ENCODE measurements at regions not wholly inside any gene's neighbourhood (a gene's known extent, or its start where the extent isn't known, plus 50 kb on each side); places are given as distances from the start of the nearest gene placed in this dataset.

- Histone ChIP-seq H3K9me3 (no peaks in the 10 kb centered on the region), H3K27ac (no peak overlapping the region), H3K27me3 (no peaks in the 10 kb centered on the region), H3K4me1 (no peaks in the 10 kb centered on the region), H3K36me3 (no peaks in the 10 kb centered on the region), H3K4me3 (no peak overlapping the region)
- TF ChIP-seq, protein P1, sequence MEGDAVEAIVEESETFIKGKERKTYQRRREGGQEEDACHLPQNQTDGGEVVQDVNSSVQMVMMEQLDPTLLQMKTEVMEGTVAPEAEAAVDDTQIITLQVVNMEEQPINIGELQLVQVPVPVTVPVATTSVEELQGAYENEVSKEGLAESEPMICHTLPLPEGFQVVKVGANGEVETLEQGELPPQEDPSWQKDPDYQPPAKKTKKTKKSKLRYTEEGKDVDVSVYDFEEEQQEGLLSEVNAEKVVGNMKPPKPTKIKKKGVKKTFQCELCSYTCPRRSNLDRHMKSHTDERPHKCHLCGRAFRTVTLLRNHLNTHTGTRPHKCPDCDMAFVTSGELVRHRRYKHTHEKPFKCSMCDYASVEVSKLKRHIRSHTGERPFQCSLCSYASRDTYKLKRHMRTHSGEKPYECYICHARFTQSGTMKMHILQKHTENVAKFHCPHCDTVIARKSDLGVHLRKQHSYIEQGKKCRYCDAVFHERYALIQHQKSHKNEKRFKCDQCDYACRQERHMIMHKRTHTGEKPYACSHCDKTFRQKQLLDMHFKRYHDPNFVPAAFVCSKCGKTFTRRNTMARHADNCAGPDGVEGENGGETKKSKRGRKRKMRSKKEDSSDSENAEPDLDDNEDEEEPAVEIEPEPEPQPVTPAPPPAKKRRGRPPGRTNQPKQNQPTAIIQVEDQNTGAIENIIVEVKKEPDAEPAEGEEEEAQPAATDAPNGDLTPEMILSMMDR (IDR thresholded peaks at IDR 0.05): no peak
- DNase-seq (no peak), ATAC-seq (no peak)
- intact Hi-C loops (cut with DNase I): no loop called here
- 37 to 40% methylated on average over 4 of the region's 4 CpGs for WGBS, 2 donors
Measured at GRCh38 chr3:135310317-135310716, 515.3 kb downstream of the EPHB1 start.

DNA sequence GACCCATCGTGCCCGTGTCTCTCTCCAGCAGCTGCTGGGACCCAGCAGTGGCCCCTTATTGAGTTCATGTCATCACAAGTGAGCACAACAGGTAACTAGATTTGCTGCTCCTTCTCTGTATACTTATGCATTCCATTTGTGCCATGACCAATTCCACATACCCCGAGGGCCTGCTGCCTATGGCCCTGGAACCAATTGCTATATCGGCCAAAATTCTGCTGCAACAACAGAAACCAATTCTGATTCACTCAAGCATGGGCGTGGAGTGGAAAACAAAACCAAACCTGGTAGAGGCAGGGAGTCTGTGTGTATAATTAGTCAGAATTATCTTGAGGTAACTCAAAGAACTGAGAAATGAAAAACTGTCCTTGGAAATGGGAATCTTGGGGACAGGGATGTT lies 516.6 kb downstream of the EPHB1 start:
- no peak overlapping the region for H3K27ac ChIP-seq
- 75 to 78% methylated on average over 5 of the region's 5 CpGs for WGBS, 2 donors
- H3K27me3 ChIP-seq: no peaks in the 10 kb centered on the region
- no peaks in the 10 kb centered on the region for H3K36me3 ChIP-seq
- no peak overlapping the region for H3K4me3 ChIP-seq
- TF ChIP-seq, protein P1 (IDR thresholded peaks at IDR 0.05): no peak
- intact Hi-C loops (cut with DNase I): no loop called here
- no peaks in the 10 kb centered on the region for H3K4me1 ChIP-seq
- H3K9me3 ChIP-seq: no peaks in the 10 kb centered on the region
- no peak for ATAC-seq
- no peak for DNase-seq

- Histone ChIP-seq H3K4me3 (no peak overlapping the region), H3K36me3 (no peaks in the 10 kb centered on the region), H3K4me1 (no peaks in the 10 kb centered on the region), H3K27ac (no peak overlapping the region), H3K9me3 (no peaks in the 10 kb centered on the region), H3K27me3 (no peaks in the 10 kb centered on the region)
- intact Hi-C loops (cut with DNase I): no loop called here
- no peak for ATAC-seq
- 89 to 97% methylated on average over 1 of the region's 1 CpG for WGBS, 2 donors
- TF ChIP-seq, protein P1 (IDR thresholded peaks at IDR 0.05): no peak
- no peak for DNase-seq
Measured at GRCh38 chr3:135314237-135314636, 519.2 kb downstream of the EPHB1 start.

DNA sequence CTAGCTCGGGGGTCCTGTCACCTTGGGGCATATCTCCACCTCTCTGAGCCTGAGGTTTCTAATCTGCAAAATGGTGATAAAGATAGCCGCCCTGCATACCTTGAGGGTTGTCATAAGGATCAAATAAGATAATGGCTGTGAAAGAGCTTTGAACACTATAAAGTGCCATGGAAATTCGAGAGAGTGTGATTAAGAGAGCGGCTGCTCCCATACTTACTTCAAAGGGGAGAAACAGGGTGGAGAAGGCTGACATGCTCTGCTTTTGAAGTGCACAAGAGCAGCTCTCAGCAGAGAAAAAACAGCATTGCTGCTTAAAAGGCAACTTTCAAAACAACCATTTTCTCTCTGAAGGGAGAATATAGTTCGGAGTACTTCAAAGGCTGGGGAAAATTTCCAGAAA lies 529.2 kb downstream of the EPHB1 start:
- H3K27me3 ChIP-seq: peaks cover 0 to 31% (median 21%) of the 10 kb centered on the region in 7 donors
- H3K27ac ChIP-seq: no peak overlapping the region
- WGBS, 2 donors: 25 to 37% methylated on average over 5 of the region's 5 CpGs
- TF ChIP-seq, protein P1 (IDR thresholded peaks at IDR 0.05): no peak
- no peak for ATAC-seq
- H3K36me3 ChIP-seq: no peaks in the 10 kb centered on the region
- DNase-seq: no peak
- no peak overlapping the region for H3K4me3 ChIP-seq
- H3K4me1 ChIP-seq: peaks cover 0 to 1% (median 0%) of the 10 kb centered on the region in 9 donors
- intact Hi-C loops (cut with DNase I): no loop called here
- H3K9me3 ChIP-seq: no peaks in the 10 kb centered on the region
